HG03520 (cell line): ENCODE measurements at regions not wholly inside any gene's neighbourhood (a gene's known extent, or its start where the extent isn't known, plus 50 kb on each side); places are given as distances from the start of the nearest gene placed in this dataset.
"Not testable (repeated sequence)": the region's sequence is repeated elsewhere in the genome, so short reads cannot be mapped to it uniquely, and the experiment has no call there.

Experiments
- ATAC-seq: cut with Tn5 transposase; IDR thresholded peaks from one replicate; pipeline ENCODE4 v1.9.1; 2021; ENCODE audit warnings: mild to moderate bottlenecking, moderate library complexity; ENCODE audit not compliant: unreplicated experiment

DNA sequence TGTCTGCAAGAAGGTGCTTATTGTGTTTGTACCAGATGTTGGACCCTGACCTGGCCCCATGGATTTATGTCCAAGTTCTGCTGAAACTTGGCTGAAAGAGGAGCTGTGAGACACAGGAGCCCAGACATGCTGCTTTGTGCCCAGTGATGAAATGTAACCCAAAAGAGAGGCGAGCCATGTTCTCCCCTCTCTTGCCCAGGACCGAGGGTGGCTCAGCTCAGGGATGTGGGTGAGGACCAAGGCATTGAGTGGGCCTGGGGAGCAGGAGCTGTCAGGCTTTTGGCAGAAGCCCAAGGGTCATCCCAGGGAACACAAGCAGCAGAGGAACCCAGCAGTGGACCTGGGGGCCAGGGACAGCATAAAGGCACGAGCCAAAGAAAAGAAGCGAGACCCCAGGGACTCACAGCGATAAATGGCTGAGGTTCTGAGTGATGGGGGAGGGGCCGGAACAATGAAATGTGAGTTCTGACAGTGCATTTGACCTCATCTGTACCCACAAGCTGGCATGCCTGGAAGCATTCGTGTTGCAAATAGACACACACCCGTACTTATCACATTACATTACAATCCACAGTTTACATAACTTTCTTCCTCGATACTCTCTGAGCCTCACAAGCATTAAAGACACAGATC lies 363.4 kb upstream of the JARID2 start:
- ATAC-seq, result no peak

DNA sequence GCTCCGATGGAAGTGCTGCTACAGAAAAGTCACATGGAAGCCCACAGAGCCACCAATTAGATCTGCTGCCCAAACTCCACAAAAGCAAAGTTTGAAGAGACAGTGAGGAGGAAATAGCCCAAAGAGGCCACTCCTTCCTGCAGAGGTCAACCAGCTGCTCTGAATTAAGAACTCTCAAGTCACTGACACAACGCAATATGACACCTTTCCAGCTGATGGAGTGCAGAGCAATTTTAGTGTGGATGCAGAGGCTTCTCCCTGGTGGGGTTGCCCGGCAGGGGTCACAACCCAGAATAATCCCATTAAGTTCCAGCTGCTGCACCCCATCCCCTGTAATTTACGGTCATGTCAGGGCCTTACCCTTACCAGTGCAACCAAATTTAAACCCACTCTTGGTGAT lies 361.9 kb upstream of the JARID2 start:
- ATAC-seq, result no peak

- no peak for ATAC-seq
Measured at GRCh38 chr6:14885498-14885897, 360.4 kb upstream of the JARID2 start.

GRCh38 chr6:14887181-14887580 lies 358.7 kb upstream of the JARID2 start:
- ATAC-seq, result no peak

GRCh38 chr6:14887986-14888574 lies 357.8 kb upstream of the JARID2 start:
- no peak for ATAC-seq

DNA sequence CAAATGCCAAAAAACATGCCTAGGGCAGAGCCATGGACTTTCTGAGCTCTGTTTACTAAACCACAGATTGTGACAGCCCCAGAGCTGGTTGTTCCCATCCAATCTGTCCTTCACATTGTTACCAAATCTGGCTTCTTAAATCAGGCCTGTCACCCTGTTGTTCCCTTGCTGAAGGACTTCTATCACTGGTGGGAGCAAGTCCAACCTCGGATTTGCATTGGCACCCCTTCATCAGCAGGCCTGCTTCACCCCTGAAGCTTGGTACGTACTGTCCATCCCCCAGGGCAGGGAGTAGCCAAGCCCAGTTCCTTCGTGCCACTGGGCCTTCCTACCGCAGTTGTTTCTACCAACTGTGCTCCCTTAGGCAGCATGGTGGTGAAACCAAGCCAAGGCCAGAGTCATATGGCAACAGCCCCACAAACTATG lies 357.3 kb upstream of the JARID2 start:
- ATAC-seq, result no peak

- no peak for ATAC-seq
Measured at GRCh38 chr6:14889188-14889587, 356.7 kb upstream of the JARID2 start.

GRCh38 chr6:14889611-14890593 lies 356.0 kb upstream of the JARID2 start:
- ATAC-seq, result no peak

DNA sequence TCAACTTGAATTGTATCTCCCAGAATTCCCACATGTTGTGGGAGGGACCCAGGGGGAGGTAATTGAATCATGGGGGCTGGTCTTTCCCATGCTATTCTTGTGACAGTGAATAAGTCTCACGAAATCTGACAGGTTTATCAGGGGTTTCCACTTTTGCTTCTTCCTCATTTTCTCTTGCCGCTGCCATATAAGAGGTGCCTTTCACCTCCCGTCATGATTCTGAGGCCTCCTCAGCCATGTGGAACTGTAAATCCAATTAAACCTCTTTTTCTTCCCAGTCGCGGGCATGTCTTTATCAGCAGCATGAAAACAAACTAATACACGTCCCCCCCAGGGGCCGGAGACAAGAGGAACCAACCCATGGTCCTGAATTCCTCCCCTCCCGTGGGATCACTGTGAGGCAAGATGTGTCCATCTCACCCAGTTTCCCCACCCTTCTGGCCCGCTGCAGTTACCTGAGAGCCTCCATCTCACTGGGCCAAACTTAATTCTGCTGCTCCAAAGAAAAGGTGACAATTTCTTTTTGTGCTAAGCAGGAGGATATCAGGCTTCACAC lies 354.0 kb upstream of the JARID2 start:
- ATAC-seq, result not testable (repeated sequence)

- no peak for ATAC-seq
Measured at GRCh38 chr6:14894105-14894504, 351.8 kb upstream of the JARID2 start.

GRCh38 chr6:14896475-14896874 lies 349.4 kb upstream of the JARID2 start:
- ATAC-seq, result no peak

GRCh38 chr6:14897831-14898230 lies 348.0 kb upstream of the JARID2 start:
- no peak for ATAC-seq

GRCh38 chr6:14899441-14899840 lies 346.4 kb upstream of the JARID2 start:
- ATAC-seq, result not testable (repeated sequence)

DNA sequence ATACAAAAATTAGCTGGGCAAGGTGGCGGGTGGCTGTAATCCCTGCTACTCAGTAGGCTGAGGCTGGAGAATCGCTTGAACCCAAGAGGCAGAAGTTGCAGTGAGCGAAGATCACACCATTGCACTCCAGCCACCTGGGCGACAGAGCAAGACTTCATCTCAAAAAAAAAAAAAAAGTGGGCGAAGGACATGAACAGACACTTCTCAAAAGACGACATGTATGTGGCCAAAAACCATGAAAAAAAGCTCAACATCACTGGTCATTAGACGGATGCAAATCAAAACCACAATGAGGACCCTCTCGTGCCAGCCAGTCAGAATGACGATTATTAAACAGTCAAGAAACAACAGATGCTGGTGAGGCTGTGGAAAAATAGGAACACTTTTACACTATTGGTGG lies 344.9 kb upstream of the JARID2 start:
- no peak for ATAC-seq

GRCh38 chr6:14903176-14904038 lies 342.5 kb upstream of the JARID2 start:
- no peak for ATAC-seq

DNA sequence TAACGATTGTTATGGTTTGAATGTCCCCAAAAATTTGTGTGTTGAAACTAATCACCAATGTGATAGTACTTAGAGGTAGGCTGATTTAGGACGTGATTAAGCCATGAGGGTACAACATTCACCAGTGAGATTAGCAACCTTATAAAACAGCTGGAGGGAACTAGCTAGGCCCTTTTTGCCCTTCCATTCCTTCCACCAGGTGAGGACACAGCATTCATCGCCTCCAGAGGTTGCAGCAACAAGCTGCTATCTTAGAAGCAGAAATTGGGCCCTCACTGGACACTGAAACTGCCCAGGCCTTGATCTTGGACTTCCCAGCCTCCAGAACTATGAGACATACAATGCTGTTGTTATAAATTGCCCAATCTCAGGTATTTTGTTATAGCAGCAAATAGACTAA lies 340.7 kb upstream of the JARID2 start:
- ATAC-seq, result no peak

DNA sequence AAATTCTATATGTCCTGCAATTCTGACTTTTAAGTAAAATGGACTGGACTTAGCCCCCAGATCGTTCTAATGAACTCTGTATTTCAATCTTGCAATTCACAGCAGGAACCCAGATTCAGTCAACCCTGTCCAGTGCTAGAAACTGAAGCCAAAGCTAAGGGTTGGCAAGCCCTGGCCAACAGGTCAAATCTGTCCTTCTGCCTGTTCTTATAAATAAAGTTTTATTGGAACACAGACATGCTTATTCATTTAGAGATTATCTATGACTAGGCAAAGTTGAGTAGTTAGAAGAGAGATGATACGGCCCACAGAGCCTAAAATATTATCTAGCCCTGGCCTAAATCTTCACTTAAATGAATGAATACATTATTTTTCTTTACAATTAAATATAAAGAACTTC lies 339.2 kb upstream of the JARID2 start:
- no peak for ATAC-seq

- ATAC-seq, result peak; percentile 65
Measured at GRCh38 chr6:14910692-14911547, 334.9 kb upstream of the JARID2 start.

DNA sequence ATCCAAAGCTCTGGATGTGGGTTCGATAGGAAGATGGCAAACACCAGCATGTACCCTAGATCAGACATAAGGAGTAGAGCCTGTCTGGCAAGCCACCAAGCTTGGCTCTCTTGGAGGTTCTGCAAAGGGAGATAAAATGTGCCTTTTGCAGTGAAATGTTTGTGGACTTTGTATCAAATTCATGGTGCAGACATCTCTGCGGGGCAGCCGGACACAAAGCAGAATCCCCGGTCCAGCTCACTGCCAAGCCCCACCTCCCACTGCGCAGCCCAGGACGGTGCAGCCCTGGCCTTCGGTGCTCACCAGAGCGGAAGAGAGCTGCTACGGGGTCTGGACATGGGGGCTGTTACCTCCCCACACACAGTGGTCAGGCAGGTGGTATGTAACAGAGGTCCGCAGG lies 333.6 kb upstream of the JARID2 start:
- ATAC-seq, result no peak

DNA sequence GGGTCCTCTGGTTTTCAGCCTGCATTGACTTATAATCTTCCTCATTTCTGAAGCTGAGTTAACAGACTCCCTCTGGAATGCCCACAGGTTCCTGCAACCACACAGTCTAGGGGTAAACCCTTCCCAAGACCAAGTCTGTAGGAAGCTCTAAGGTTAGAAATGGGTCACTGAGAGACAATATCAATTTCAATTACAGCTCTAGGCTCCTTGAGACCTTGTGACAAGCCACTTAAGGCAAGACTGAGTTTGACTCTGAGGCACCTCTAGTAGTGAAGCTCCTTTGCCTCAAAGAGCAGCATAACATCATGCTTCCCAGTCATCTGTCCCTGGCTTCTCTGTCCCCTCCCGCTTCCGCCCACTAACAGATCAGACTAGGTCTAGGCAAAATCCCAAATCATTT lies 333.2 kb upstream of the JARID2 start:
- ATAC-seq, result no peak
